GM19438 (cell line): ENCODE measurements at regions not wholly inside any gene's neighbourhood (a gene's known extent, or its start where the extent isn't known, plus 50 kb on each side); places are given as distances from the start of the nearest gene placed in this dataset.

Experiments used
- ATAC-seq: cut with Tn5 transposase; IDR thresholded peaks from one replicate; pipeline ENCODE4 v1.9.1; 2021; ENCODE audit warnings: low read depth; ENCODE audit not compliant: unreplicated experiment

DNA sequence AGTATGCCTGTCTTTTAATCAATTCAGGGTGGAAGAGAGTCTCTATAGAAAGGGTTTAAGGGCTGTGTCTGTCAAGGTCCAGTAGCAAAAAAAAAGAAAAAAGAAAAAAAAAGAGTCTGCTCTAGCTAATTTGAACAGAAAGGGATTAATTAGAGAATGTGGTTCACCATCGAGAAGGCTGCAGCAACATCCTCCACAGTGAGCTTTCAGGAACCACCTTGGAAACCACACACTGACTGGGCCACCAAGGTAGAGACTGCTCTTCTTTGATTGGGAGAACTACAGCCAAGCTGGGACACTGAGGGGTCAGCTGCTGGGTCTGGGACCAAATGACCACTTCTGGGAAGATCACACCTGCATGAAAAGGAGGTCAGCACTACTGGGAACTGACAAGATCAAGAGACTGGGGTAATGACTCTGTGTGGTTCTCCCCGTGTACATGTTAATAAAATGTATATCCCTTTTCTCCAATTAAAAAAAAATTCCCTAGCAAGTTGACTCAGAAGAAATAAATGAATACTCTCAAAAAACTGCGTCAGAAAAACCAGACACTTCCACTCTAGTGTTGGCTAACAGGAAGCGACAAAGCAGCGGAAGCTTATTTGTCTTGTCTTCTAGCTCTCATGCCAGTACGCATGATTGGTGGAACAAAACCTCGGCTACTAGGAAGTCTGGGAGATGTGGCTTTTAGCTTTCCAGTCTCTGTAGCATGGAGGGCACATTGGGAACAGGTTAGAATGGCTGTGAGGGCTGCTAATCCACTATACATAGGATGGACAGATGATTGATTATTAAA, 60.0 kb upstream of the IVNS1ABP start:
- ATAC-seq = no peak

DNA sequence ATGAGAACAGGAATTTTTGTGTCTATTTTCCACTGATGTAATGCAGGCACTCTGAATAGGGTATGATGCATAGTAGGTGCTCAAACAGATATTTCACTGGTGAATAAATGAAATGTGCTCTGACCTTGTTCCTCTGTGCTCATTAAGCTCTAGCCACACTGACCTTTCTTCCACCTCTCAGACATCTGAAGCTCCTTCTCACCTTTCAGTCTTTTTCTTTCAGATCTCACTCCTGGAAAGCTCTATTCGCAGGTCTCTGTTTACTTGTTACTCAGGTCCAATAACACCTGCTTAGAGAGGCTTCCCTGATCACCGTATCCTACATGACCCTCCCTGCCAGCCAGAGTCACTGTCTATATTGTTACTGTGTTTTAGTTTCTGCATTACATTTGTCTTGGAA, 59.2 kb upstream of the IVNS1ABP start:
- ATAC-seq = no peak

DNA sequence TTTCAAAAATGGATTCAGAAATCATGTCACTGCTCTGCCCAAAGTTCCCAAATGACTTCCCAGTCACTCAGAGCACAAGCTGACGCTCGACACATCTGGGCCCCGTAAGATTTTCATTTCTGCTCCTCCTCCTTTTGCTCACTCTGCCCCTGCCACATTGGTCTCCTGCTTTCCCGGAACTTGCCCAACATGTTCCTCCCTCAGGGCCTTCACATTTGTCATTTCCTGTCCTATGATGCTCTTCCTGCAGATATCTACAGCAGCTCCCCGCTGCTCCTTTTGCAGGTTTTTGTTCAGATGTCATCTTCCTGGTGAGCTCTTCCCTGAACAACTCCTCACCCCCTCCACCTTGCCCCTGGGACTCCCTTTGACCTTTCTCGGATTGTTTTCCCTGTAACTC, 58.5 kb upstream of the IVNS1ABP start:
- no peak for ATAC-seq

DNA sequence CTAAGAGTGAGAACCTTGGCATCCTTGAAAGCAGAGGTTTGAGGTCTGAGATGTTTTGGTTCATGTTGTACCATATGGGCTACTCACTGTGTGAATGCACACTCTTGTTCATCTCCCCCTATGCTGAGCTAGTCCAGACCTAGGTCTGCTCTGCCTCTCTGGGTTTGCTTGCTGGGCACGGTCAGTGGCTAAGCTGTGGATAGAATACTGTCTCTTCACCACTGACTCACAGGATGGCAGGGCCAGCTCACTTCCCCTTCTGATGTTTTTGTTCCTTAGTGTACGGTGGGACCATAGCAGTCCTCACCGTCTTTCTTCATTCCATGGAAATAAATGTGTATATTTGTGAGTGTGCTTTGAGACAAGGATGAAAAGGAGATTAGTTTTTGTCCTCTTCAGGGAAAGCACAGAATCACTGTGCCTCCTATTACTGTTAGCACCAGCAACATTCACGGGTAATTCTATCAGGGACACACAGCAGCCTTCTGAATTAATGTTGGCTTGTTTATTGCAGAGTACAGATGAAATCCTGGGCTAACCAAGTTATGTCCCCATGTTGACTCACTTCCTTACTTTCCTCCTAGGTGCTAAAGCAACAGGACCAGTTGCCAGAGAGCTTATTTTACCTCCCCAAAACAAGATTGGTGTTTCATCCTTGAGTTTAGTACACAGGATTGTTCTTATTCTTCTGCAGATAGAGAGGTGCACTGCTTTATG, 56.9 kb upstream of the IVNS1ABP start:
- ATAC-seq = no peak

DNA sequence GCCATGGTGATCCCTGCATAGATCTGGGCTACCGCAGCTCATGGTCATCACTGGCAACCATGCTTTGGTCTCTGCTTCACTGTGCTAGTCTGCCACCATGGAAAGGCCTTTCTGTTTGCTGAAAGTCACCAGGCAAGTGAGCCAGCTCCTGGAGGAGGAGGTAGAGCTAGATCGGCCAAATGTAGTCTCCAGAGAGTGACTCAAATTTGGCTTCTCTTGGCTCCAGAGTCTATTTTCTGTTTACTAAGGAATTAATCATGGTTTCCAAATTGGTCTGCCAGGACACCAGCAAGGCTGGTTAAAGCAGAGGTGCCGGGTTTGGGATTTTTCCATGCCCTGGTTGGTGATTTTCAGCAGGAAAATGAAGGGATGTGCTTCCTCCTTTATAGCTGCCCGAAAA, 52.7 kb upstream of the IVNS1ABP start:
- ATAC-seq = no peak

DNA sequence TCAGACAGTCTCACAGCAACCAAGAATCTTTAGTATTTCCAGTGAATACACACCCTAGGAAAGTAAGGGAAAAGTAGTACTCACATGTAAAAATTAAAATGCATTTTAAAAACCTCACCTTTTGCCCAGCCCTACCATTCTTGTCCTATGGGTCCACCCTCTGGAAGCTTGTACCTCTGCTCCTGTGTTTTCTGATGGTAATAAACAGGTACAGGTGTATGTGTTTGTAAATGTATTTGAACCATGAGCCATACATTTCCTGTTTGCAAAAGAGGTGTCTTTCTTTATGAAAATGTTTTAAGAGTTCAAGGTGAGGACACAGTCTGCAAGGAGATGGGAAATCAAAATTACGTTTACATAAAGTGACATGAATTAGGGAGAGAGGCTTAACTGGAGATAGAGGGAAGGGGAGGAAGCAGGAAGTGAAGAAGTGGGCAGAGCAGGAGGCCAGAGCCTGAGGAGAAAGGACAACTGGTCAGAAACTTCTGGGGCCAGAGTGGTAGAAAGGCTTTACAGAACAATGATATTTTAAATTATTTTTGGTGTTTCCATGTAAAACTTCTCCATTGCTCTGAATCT, 52.0 kb upstream of the IVNS1ABP start:
- no peak for ATAC-seq

DNA sequence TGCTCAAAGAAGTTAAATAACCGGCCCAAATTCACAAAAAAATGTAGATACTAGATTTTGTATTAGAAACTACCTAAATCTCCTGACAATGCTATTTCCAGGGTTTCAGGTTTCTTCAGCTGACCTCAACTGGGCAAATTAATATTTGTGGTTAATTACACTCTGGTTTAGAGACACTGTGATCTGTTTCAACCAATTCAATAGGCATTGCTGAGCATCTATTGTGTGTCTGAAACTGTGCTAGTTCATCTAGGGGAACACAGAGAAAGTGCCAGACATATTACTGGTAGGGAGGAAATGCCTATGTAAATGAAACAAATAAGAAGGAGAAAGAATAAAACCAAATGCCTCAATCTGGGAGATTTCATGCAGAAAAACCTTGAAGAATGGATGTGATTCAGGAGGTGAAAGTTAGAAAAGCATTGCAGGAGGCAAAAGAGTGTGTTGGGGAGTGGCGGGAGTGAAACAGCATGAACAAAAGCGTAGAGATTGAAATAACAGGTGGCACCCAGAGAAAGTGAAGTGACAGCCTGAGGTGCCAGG, 51.3 kb upstream of the IVNS1ABP start:
- ATAC-seq = no peak

DNA sequence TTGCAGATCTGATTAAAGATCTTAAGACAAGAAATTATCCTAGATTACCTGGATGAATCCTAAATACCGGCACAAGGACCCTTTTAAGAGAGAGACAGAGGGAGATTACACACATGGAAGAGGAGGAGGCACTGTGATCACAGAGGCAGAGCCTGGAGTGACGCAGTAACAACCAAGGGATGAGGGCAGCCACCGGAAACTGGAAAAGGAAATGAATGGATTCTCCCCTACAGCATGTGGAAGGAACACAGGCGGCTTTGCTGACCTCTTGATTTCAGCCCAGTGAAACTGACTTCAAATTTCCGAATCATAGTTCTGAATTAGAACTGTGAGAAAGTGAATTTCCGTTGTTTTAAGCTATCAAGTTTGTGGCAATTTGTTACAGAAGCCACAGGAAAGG, 50.2 kb upstream of the IVNS1ABP start:
- no peak for ATAC-seq
